ENCODE measurements at regions not wholly inside any gene's neighbourhood (a gene's known extent, or its start where the extent isn't known, plus 50 kb on each side); places are given as distances from the start of the nearest gene placed in this dataset.
"Not testable (repeated sequence)": the region's sequence is repeated elsewhere in the genome, so short reads cannot be mapped to it uniquely, and the experiment has no call there.

- no peak for DNase-seq
- intact Hi-C loops (cut with DNase I) = no loop called here
- no peak for ATAC-seq
Observed at GRCh38 chr4:30968926-30969325, 248.8 kb downstream of the PCDH7 start.

GRCh38 chr4:30972542-30972941, 252.4 kb downstream of the PCDH7 start:
- no peak for ATAC-seq
- DNase-seq = no peak
- intact Hi-C loops (cut with DNase I) = no loop called here

- DNase-seq (no peak), ATAC-seq (no peak)
- intact Hi-C loops (cut with DNase I) = no loop called here
Observed at GRCh38 chr4:30973993-30974392, 253.8 kb downstream of the PCDH7 start.

GRCh38 chr4:30979402-30979801, 259.2 kb downstream of the PCDH7 start:
- ATAC-seq (no peak), DNase-seq (no peak)
- intact Hi-C loops (cut with DNase I) = no loop called here

- ATAC-seq = no peak
- no peak for DNase-seq
- intact Hi-C loops (cut with DNase I) = no loop called here
Observed at GRCh38 chr4:30989508-30989907, 269.3 kb downstream of the PCDH7 start.

- ATAC-seq (no peak), DNase-seq (no peak)
- intact Hi-C loops (cut with DNase I) = no loop called here
Observed at GRCh38 chr4:30996841-30997240, 276.7 kb downstream of the PCDH7 start.

GRCh38 chr4:31005037-31005436, 284.9 kb downstream of the PCDH7 start:
- no peak for ATAC-seq
- intact Hi-C loops (cut with DNase I) = no loop called here
- no peak for DNase-seq

GRCh38 chr4:31007858-31008257, 287.7 kb downstream of the PCDH7 start:
- intact Hi-C loops (cut with DNase I) = no loop called here
- no peak for DNase-seq
- no peak for ATAC-seq

GRCh38 chr4:31009926-31010325, 289.8 kb downstream of the PCDH7 start:
- no peak for ATAC-seq
- intact Hi-C loops (cut with DNase I) = no loop called here
- no peak for DNase-seq

GRCh38 chr4:31015123-31015522, 295.0 kb downstream of the PCDH7 start:
- no peak for DNase-seq
- intact Hi-C loops (cut with DNase I) = no loop called here
- ATAC-seq = no peak

- intact Hi-C loops (cut with DNase I) = no loop called here
- no peak for ATAC-seq
- no peak for DNase-seq
Observed at GRCh38 chr4:31016322-31017061, 296.3 kb downstream of the PCDH7 start.

GRCh38 chr4:31020363-31020762, 300.2 kb downstream of the PCDH7 start:
- intact Hi-C loops (cut with DNase I) = no loop called here
- ATAC-seq (no peak), DNase-seq (no peak)

GRCh38 chr4:31021008-31021407, 300.8 kb downstream of the PCDH7 start:
- DNase-seq (no peak), ATAC-seq (no peak)
- intact Hi-C loops (cut with DNase I) = no loop called here

- no peak for ATAC-seq
- DNase-seq = no peak
- intact Hi-C loops (cut with DNase I) = no loop called here
Observed at GRCh38 chr4:31022702-31023101, 302.5 kb downstream of the PCDH7 start.

GRCh38 chr4:31023109-31023508, 302.9 kb downstream of the PCDH7 start:
- ATAC-seq = no peak
- intact Hi-C loops (cut with DNase I) = no loop called here
- no peak for DNase-seq

- no peak for ATAC-seq
- no peak for DNase-seq
- intact Hi-C loops (cut with DNase I) = no loop called here
Observed at GRCh38 chr4:31023742-31024141, 303.6 kb downstream of the PCDH7 start.

- ATAC-seq; DNase-seq; intact Hi-C loops (cut with DNase I): not testable (repeated sequence)
Observed at GRCh38 chr4:31024781-31025180, 304.6 kb downstream of the PCDH7 start.

GRCh38 chr4:31026256-31026655, 306.1 kb downstream of the PCDH7 start:
- no peak for DNase-seq
- no peak for ATAC-seq
- intact Hi-C loops (cut with DNase I) = no loop called here

GRCh38 chr4:31034550-31034949, 314.4 kb downstream of the PCDH7 start:
- ATAC-seq = no peak
- intact Hi-C loops (cut with DNase I) = no loop called here
- DNase-seq = no peak

GRCh38 chr4:31035761-31036160, 315.6 kb downstream of the PCDH7 start:
- ATAC-seq (no peak), DNase-seq (no peak)
- intact Hi-C loops (cut with DNase I) = no loop called here

- intact Hi-C loops (cut with DNase I) = no loop called here
- DNase-seq = no peak
- no peak for ATAC-seq
Observed at GRCh38 chr4:31037703-31038102, 317.5 kb downstream of the PCDH7 start.

GRCh38 chr4:31039382-31039781, 319.2 kb downstream of the PCDH7 start:
- DNase-seq (no peak), ATAC-seq (no peak)
- intact Hi-C loops (cut with DNase I) = no loop called here

Measured in left cardiac atrium (tissue), 4 donors.